OCI-LY7 (cell line): ENCODE measurements at regions not wholly inside any gene's neighbourhood (a gene's known extent, or its start where the extent isn't known, plus 50 kb on each side); places are given as distances from the start of the nearest gene placed in this dataset.

ENCODE experiments used
- BruUV-seq: library from RNA; stranded (reverse); fragments of 400-500 nt; replicated peaks from 2 replicates; lab custom pipeline; 2021; lab: Mats Ljungman, UMichigan
- CTCF ChIA-PET: fragments of 300-600 bp; sonication (Branson Sonifier 250); formaldehyde crosslinking; loops from one replicate; lab custom pipeline; 2022; ENCODE audit warnings: antibody characterized with exemption; ENCODE audit not compliant: unreplicated experiment; lab: Charles Lee
- POLR2A ChIA-PET: fragments of 300-600 bp; sonication (Branson Sonifier 250); formaldehyde crosslinking; loops from one replicate; lab custom pipeline; 2022; ENCODE audit warnings: antibody characterized with exemption; lab: Charles Lee
- DNase-seq: peaks from one replicate; pipeline ENCODE4 v3.0.0-alpha.2; 2015; ENCODE audit warnings: low spot score
- H2AFZ ChIP-seq: fragments of 200-600 bp; sonication (generic), shearing (Covaris generic); 2 replicates; pipeline ENCODE4 v1.6.1; 2014; ENCODE audit warnings: mild to moderate bottlenecking, antibody characterized with exemption, low read length, moderate library complexity
- H3K27ac ChIP-seq: fragments of 200-600 bp; sonication (generic); 2 replicates; pipeline ENCODE4 v1.5.1; 2014; ENCODE audit warnings: mixed run types, low read depth, mild to moderate bottlenecking, moderate library complexity, low read length, inconsistent platforms; ENCODE audit not compliant: poor library complexity, severe bottlenecking
- H3K36me3 ChIP-seq: fragments of 200-600 bp; sonication (generic); 2 replicates; pipeline ENCODE4 v1.6.1; 2014; ENCODE audit warnings: mild to moderate bottlenecking, antibody characterized with exemption, low read length, moderate library complexity, mixed read lengths; ENCODE audit not compliant: insufficient read depth
- H3K4me1 ChIP-seq: fragments of 200-600 bp; sonication (generic); 2 replicates; pipeline ENCODE4 v1.5.1; 2014; ENCODE audit warnings: mild to moderate bottlenecking, low read length; ENCODE audit not compliant: insufficient read depth, poor library complexity, severe bottlenecking
- H3K4me2 ChIP-seq: fragments of 200-600 bp; sonication (generic); 2 replicates; pipeline ENCODE4 v1.6.1; 2014; ENCODE audit warnings: mild to moderate bottlenecking, low read length
- H3K4me3 ChIP-seq: fragments of 200-600 bp; sonication (generic); 2 replicates; pipeline ENCODE4 v1.5.1; 2014; ENCODE audit warnings: mild to moderate bottlenecking, low read depth, low read length; ENCODE audit not compliant: poor library complexity, severe bottlenecking
- H3K79me2 ChIP-seq: fragments of 200-600 bp; sonication (generic); 2 replicates; pipeline ENCODE4 v1.6.1; 2016; ENCODE audit warnings: low read depth, mild to moderate bottlenecking, low read length, moderate library complexity, mixed read lengths; ENCODE audit not compliant: insufficient read depth
- H3K9me2 ChIP-seq: fragments of 200-600 bp; sonication (generic); 2 replicates; pipeline ENCODE4 v1.6.1; 2016; ENCODE audit warnings: mild to moderate bottlenecking, low read length, mixed read lengths; ENCODE audit not compliant: insufficient read depth
- H3K9me3 ChIP-seq: fragments of 200-600 bp; sonication (generic); 2 replicates; pipeline ENCODE4 v1.6.1; 2014; ENCODE audit warnings: mild to moderate bottlenecking, mixed run types, low read length, mixed read lengths
- H4K20me1 ChIP-seq: fragments of 200-600 bp; sonication (generic); 2 replicates; pipeline ENCODE4 v1.6.1; 2014; ENCODE audit warnings: mild to moderate bottlenecking, antibody characterized with exemption, low read length, moderate library complexity, mixed read lengths; ENCODE audit not compliant: insufficient read depth
- CTCF ChIP-seq: fragments of 200-600 bp; sonication (generic); conservative IDR thresholded peaks from 2 replicates; pipeline ENCODE4 v1.5.1; 2014; ENCODE audit warnings: mild to moderate bottlenecking, antibody characterized with exemption, low read length, moderate library complexity, mixed read lengths
- EZH2phosphoT487 ChIP-seq: fragments of 200-600 bp; sonication (generic); IDR thresholded peaks from 2 replicates; pipeline ENCODE4 v1.6.1; 2018; ENCODE audit warnings: low read depth, borderline replicate concordance, mild to moderate bottlenecking, mixed run types, antibody characterized with exemption, low read length, moderate library complexity, mixed read lengths
- intact Hi-C: fragments of 100-400 bp; cut with micrococcal nuclease; formaldehyde crosslinking; loops from one replicate; pipeline ENCODE4 v1.10.0; 2022; ENCODE audit not compliant: unreplicated experiment

- POLR2A ChIA-PET, result no interaction called here
- no TSS peak for BruUV-seq
- no peak overlapping the region for H3K4me2 ChIP-seq
These were observed 73.3 kb upstream of the B3GAT1 start for GRCh38 chr11:134485316-134485715.

GRCh38 chr11:134483857-134484256 is 71.8 kb upstream of the B3GAT1 start:
- H3K9me3 ChIP-seq, result no peaks in the 10 kb centered on the region
- no peaks in the 10 kb centered on the region for H3K9me2 ChIP-seq
- POLR2A ChIA-PET, result no interaction called here
- H4K20me1 ChIP-seq, result no peaks in the 10 kb centered on the region
- BruUV-seq, result no TSS peak
- H3K4me1 ChIP-seq, result no peaks in the 10 kb centered on the region
- H3K4me2 ChIP-seq, result no peak overlapping the region
- no peak for TF ChIP-seq EZH2phosphoT487
- TF ChIP-seq CTCF, result no peak
- CTCF ChIA-PET, result no interaction called here
- H2AFZ ChIP-seq, result no peak overlapping the region
- intact Hi-C loops, result no loop called here
- H3K79me2 ChIP-seq, result no peaks in the 10 kb centered on the region
- H3K36me3 ChIP-seq, result no peaks in the 10 kb centered on the region
- no peak for DNase-seq
- H3K4me3 ChIP-seq, result no peak overlapping the region
- H3K27ac ChIP-seq, result no peak overlapping the region

More at GRCh38 chr11:134485316-134485715, 73.3 kb upstream of the B3GAT1 start:
- Histone ChIP-seq H3K27ac (no peak overlapping the region), H3K9me3 (no peaks in the 10 kb centered on the region), H2AFZ (no peak overlapping the region), H3K9me2 (no peaks in the 10 kb centered on the region), H3K79me2 (no peaks in the 10 kb centered on the region), H3K36me3 (no peaks in the 10 kb centered on the region), H4K20me1 (no peaks in the 10 kb centered on the region), H3K4me3 (no peak overlapping the region), H3K4me1 (no peaks in the 10 kb centered on the region)
- no peak for TF ChIP-seq CTCF
- no peak for TF ChIP-seq EZH2phosphoT487
- intact Hi-C loops, result no loop called here
- CTCF ChIA-PET, result no interaction called here
- no peak for DNase-seq

GRCh38 chr11:134483291-134483690 is 71.2 kb upstream of the B3GAT1 start:
- Histone ChIP-seq H4K20me1 (no peaks in the 10 kb centered on the region), H3K9me2 (no peaks in the 10 kb centered on the region), H3K4me2 (no peak overlapping the region), H2AFZ (no peak overlapping the region), H3K4me1 (no peaks in the 10 kb centered on the region), H3K27ac (no peak overlapping the region), H3K9me3 (no peaks in the 10 kb centered on the region), H3K36me3 (no peaks in the 10 kb centered on the region), H3K4me3 (no peak overlapping the region), H3K79me2 (no peaks in the 10 kb centered on the region)
- ChIA-PET CTCF (no interaction called here), POLR2A (no interaction called here)
- DNase-seq, result no peak
- TF ChIP-seq EZH2phosphoT487 (no peak), CTCF (no peak)
- intact Hi-C loops, result no loop called here
- no TSS peak for BruUV-seq
